Smooth muscle cell of the brain vasculature (primary cell): ENCODE measurements at regions not wholly inside any gene's neighbourhood (a gene's known extent, or its start where the extent isn't known, plus 50 kb on each side); places are given as distances from the start of the nearest gene placed in this dataset.
A peak's percentile ranks its signal among the peaks of the same experiment; 100 is the strongest.
"Not testable (repeated sequence)": the region's sequence is repeated elsewhere in the genome, so short reads cannot be mapped to it uniquely, and the experiment has no call there.

Experiments
- DNase-seq: peaks from one replicate; pipeline ENCODE4 v3.0.0-alpha.2; 2012; ENCODE audit warnings: low read depth, low spot score

- no peak for DNase-seq
Measured at GRCh38 chr3:176870451-176870850, 326.8 kb downstream of the TBL1XR1 start.

- no peak for DNase-seq
Measured at GRCh38 chr3:176867681-176868663, 329.3 kb downstream of the TBL1XR1 start.

- no peak for DNase-seq
Measured at GRCh38 chr3:176861137-176861536, 336.1 kb downstream of the TBL1XR1 start.

- DNase-seq = no peak
Measured at GRCh38 chr3:176856721-176857120, 340.6 kb downstream of the TBL1XR1 start.

GRCh38 chr3:176855901-176856486 is 341.3 kb downstream of the TBL1XR1 start:
- DNase-seq = no peak

GRCh38 chr3:176855213-176855612 is 342.1 kb downstream of the TBL1XR1 start:
- DNase-seq = no peak

- DNase-seq = no peak
Measured at GRCh38 chr3:176850498-176850897, 346.8 kb downstream of the TBL1XR1 start.

GRCh38 chr3:176848431-176849214 is 348.7 kb downstream of the TBL1XR1 start:
- no peak for DNase-seq

GRCh38 chr3:176842914-176843313 is 354.4 kb downstream of the TBL1XR1 start:
- no peak for DNase-seq

- DNase-seq = no peak
Measured at GRCh38 chr3:176840641-176841286, 356.5 kb downstream of the TBL1XR1 start.

- DNase-seq = no peak
Measured at GRCh38 chr3:176839901-176840300, 357.4 kb downstream of the TBL1XR1 start.

GRCh38 chr3:176839466-176839865 is 357.8 kb downstream of the TBL1XR1 start:
- DNase-seq = no peak

GRCh38 chr3:176827244-176827643 is 370.0 kb downstream of the TBL1XR1 start:
- not testable (repeated sequence) for DNase-seq

GRCh38 chr3:176824811-176825210 is 372.5 kb downstream of the TBL1XR1 start:
- DNase-seq = no peak

GRCh38 chr3:176820764-176821163 is 376.5 kb downstream of the TBL1XR1 start:
- no peak for DNase-seq

- DNase-seq = no peak
Measured at GRCh38 chr3:176816937-176817336, 380.3 kb downstream of the TBL1XR1 start.

- DNase-seq = peak; percentile 13
Measured at GRCh38 chr3:176814285-176814684, 383.0 kb downstream of the TBL1XR1 start.

GRCh38 chr3:176807938-176808337 is 389.3 kb downstream of the TBL1XR1 start:
- no peak for DNase-seq

- no peak for DNase-seq
Measured at GRCh38 chr3:176799675-176800074, 397.6 kb downstream of the TBL1XR1 start.

- no peak for DNase-seq
Measured at GRCh38 chr3:176798680-176799079, 398.6 kb downstream of the TBL1XR1 start.

- DNase-seq = no peak
Measured at GRCh38 chr3:176796371-176796770, 400.9 kb downstream of the TBL1XR1 start.

GRCh38 chr3:176795891-176796290 is 401.4 kb downstream of the TBL1XR1 start:
- DNase-seq = no peak
